SK-MEL-5 (cell line): ENCODE measurements at regions not wholly inside any gene's neighbourhood (a gene's known extent, or its start where the extent isn't known, plus 50 kb on each side); places are given as distances from the start of the nearest gene placed in this dataset.

Source experiments
- DNase-seq: peaks from one replicate; pipeline ENCODE4 v3.0.0-alpha.2; 2016; ENCODE audit warnings: low read depth, low spot score
- in situ Hi-C: cut with HindIII; loops from 2 replicates; pipeline ENCODE4 v1.10.0; 2016; ENCODE audit warnings: low sequenced_read_pairs, high pct_unique_total_duplicates, low pct_unique_long_range_greater_than_20kb

- DNase-seq: no peak
- in situ Hi-C loops: no loop called here
Observed at GRCh38 chr14:58724206-58724605, 86.4 kb downstream of the DACT1 start.

DNA sequence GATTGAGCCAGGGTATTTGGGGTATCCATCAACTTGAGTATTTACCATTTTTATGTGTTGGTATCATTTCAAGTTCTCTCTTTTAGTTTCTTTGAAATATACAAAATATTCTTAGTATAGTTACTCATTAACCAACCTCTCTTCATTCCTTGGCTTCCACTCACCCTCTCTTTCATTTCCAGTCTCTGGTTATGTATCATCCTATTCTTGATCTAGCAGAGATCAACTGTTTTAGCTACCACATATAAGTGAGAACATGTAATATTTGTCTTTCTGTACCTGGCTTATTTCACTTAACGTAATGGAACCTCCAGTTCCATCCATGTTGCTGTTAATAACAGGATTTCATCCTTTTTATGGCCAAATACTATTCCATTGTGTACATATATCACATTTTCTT lies 86.9 kb downstream of the DACT1 start:
- DNase-seq: no peak
- in situ Hi-C loops: no loop called here

DNA sequence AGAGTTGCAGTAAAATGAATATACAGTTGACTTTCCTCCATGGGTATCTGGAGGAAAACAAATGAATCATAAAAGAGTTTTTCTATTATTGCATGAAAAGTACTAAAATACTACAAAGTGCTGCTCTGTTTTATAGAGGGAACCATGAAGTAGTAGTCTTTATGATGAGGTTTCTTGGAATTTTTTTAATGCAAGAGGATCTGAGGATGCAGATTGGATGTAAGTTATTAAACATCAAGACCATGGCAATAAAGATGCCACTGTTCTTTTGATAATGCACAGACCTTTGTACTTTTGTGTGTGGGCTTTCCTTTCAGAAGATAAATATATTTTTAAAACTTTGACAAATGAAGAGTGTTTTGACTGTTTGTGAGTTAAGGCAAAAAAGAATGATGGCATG lies 87.5 kb downstream of the DACT1 start:
- DNase-seq: no peak
- in situ Hi-C loops: no loop called here

DNA sequence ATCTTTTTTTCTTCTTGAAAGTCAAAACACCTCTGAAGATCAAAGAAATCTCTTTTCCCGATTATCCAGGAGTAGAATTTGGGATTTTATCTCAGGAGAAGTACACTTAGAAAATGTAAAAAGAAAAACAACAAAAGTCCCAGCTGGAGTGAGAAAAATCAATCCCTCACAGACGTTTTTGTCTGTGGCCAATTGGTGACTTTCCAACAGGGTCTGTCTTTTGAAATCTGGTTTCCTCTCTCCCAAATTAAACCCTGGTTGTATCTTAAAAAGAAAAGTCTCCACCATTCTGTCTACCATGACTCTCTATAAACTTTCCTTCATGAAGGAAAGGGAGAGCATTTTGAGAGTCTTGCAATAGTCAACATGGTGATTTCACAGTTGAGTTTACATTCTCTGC lies 88.1 kb downstream of the DACT1 start:
- in situ Hi-C loops: no loop called here
- DNase-seq: no peak

GRCh38 chr14:58730792-58731464 lies 93.2 kb downstream of the DACT1 start:
- DNase-seq: no peak
- in situ Hi-C loops: no loop called here

GRCh38 chr14:58731465-58732293 lies 93.9 kb downstream of the DACT1 start:
- in situ Hi-C loops: no loop called here
- peak; percentile 35 for DNase-seq

DNA sequence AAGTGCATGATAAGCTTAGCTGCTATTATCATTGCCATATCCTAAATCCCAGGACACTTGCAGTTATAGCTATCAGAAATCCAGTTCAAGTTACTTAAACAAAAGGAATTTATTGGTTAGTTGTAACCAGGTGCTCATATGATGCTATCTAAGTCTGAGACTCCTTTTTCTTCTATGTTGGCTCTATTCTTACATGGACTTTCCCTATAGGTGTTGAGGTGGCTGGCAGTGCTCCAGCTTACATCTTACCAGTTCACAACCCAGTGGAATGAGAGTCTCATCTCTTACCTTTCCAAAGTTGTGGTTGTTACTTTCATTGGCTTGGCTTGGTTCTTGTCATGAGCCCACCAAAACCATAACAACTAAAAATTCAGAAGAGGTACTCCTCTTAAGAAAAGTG lies 94.6 kb downstream of the DACT1 start:
- DNase-seq: no peak
- in situ Hi-C loops: no loop called here

- no peak for DNase-seq
- in situ Hi-C loops: no loop called here
Observed at GRCh38 chr14:58733451-58734208, 95.9 kb downstream of the DACT1 start.

GRCh38 chr14:58735596-58735995 lies 97.8 kb downstream of the DACT1 start:
- in situ Hi-C loops: no loop called here
- no peak for DNase-seq

DNA sequence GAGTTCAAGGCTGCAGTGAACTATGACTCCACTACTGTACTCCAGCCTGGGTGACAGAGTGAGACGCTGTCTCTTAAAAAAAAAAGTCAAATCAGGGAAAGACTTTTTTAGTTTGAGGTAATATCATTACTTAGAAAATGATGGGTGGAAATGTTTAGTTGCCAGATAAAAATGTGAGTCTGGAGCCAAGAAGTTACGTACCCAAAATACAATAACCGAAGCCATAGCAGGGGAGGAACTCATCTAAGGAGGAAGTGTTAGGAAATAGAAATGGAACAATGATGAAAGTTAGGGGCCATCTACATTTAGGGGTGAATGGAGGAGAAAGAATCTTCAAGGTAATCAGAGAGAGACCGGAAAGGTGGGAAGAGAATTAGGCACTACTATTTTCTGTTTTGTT lies 98.8 kb downstream of the DACT1 start:
- in situ Hi-C loops: no loop called here
- DNase-seq: no peak

- no peak for DNase-seq
- in situ Hi-C loops: no loop called here
Observed at GRCh38 chr14:58737511-58737910, 99.7 kb downstream of the DACT1 start.

- in situ Hi-C loops: no loop called here
- no peak for DNase-seq
Observed at GRCh38 chr14:58738189-58738836, 100.6 kb downstream of the DACT1 start.

- DNase-seq: no peak
Observed at GRCh38 chr14:58738876-58739275, 101.1 kb downstream of the DACT1 start.

DNA sequence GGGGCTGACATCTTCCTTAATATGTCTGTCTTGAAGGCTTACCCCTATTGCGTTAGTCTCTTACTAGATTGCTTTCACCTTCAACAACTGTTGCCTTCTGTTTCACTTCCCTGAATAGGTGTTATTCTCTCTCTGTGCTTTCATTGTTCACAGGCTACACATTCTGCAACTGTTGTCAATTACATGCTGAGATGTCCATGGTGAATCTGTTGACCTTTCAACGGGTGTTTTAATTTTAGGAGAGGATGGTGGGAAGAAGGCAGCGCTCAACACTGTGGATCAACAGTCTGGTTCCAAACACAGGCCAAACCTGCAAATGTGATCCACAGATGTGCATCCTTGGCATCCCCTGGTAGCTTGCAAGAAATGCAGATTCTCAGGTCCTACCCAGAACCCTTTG lies 101.9 kb downstream of the DACT1 start:
- in situ Hi-C loops: no loop called here
- DNase-seq: no peak

More at GRCh38 chr14:58738876-58739275, 101.1 kb downstream of the DACT1 start:
- in situ Hi-C loops: no loop called here

GRCh38 chr14:58740379-58740935 lies 102.7 kb downstream of the DACT1 start:
- DNase-seq: no peak
- in situ Hi-C loops: no loop called here

- in situ Hi-C loops: no loop called here
- DNase-seq: no peak
Observed at GRCh38 chr14:58744801-58745394, 107.1 kb downstream of the DACT1 start.

DNA sequence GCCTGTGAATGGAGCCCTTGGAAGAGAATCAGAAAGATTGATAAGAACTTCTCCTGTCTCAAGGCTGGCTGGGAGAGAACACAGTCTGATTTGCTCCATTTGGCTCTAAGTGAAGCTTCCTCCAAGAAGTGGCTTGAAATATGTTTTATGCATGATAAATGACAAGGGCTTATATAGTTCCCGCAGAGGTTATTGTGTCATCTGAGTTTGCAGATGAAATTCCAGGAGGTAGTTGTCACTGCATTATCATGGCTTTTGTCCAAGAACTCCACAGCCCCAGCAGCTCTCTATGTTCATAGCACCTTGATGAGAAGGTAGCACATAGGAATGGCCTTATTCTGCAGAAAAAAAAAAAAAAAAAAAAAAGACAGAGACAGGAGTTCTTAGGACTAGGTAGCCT lies 108.5 kb downstream of the DACT1 start:
- in situ Hi-C loops: no loop called here
- no peak for DNase-seq
